Memory B cell (primary cell): ENCODE measurements at regions not wholly inside any gene's neighbourhood (a gene's known extent, or its start where the extent isn't known, plus 50 kb on each side); places are given as distances from the start of the nearest gene placed in this dataset.

Experiments used
- ATAC-seq: fragments of 150-1000 bp; cut with Tn5 transposase; 2 replicates; pipeline ENCODE4 v1.10.0; 2021; ENCODE audit warnings: low read depth, mild to moderate bottlenecking, moderate library complexity
- DNase-seq, 2 donors: peaks; one replicate each; pipeline ENCODE4 v3.0.0; 2022; ENCODE audit warnings: low spot score in 2 of 2
- H3K27ac Mint-ChIP-seq: one replicate; pipeline ENCODE4 v1.8.0; 2022; ENCODE audit warnings: mild to moderate bottlenecking, moderate library complexity, mixed read lengths
- H3K27me3 Mint-ChIP-seq: one replicate; pipeline ENCODE4 v1.8.0; 2022; ENCODE audit warnings: mixed read lengths
- H3K36me3 Mint-ChIP-seq: one replicate; pipeline ENCODE4 v1.8.0; 2022; ENCODE audit warnings: mild to moderate bottlenecking, mixed read lengths
- H3K4me1 Mint-ChIP-seq: one replicate; pipeline ENCODE4 v1.8.0; 2022; ENCODE audit warnings: mixed read lengths
- H3K4me3 Mint-ChIP-seq: one replicate; pipeline ENCODE4 v1.8.0; 2022; ENCODE audit warnings: mild to moderate bottlenecking, moderate library complexity, mixed read lengths
- H3K9me3 Mint-ChIP-seq: one replicate; pipeline ENCODE4 v1.8.0; 2022; ENCODE audit warnings: mixed read lengths

GRCh38 chr1:101107496-101108110 lies 82.0 kb upstream of the DPH5 start:
- no peak overlapping the region for H3K27ac Mint-ChIP-seq
- DNase-seq = no peak
- peaks cover 20% of the 10 kb centered on the region for H3K4me1 Mint-ChIP-seq
- H3K27me3 Mint-ChIP-seq = no peaks in the 10 kb centered on the region
- no peaks in the 10 kb centered on the region for H3K36me3 Mint-ChIP-seq
- H3K4me3 Mint-ChIP-seq = no peak overlapping the region
- H3K9me3 Mint-ChIP-seq = no peaks in the 10 kb centered on the region
- ATAC-seq = no peak

- DNase-seq (no peak), ATAC-seq (no peak)
- no peak overlapping the region for H3K4me3 Mint-ChIP-seq
- H3K27me3 Mint-ChIP-seq = no peaks in the 10 kb centered on the region
- H3K4me1 Mint-ChIP-seq = peaks cover 13% of the 10 kb centered on the region
- no peak overlapping the region for H3K27ac Mint-ChIP-seq
- no peaks in the 10 kb centered on the region for H3K9me3 Mint-ChIP-seq
- peaks cover 1% of the 10 kb centered on the region for H3K36me3 Mint-ChIP-seq
Measured at GRCh38 chr1:101105877-101106276, 80.3 kb upstream of the DPH5 start.

- DNase-seq (no peak), ATAC-seq (no peak)
- Mint-ChIP-seq H3K27ac (no peak overlapping the region), H3K4me1 (peaks cover 9% of the 10 kb centered on the region), H3K27me3 (no peaks in the 10 kb centered on the region), H3K9me3 (no peaks in the 10 kb centered on the region), H3K36me3 (peaks cover 1% of the 10 kb centered on the region), H3K4me3 (no peak overlapping the region)
Measured at GRCh38 chr1:101102426-101103156, 77.0 kb upstream of the DPH5 start.

- no peak for DNase-seq
- H3K4me1 Mint-ChIP-seq = peaks cover 9% of the 10 kb centered on the region
- no peak overlapping the region for H3K4me3 Mint-ChIP-seq
- H3K27me3 Mint-ChIP-seq = no peaks in the 10 kb centered on the region
- H3K27ac Mint-ChIP-seq = no peak overlapping the region
- H3K9me3 Mint-ChIP-seq = no peaks in the 10 kb centered on the region
- peaks cover 1% of the 10 kb centered on the region for H3K36me3 Mint-ChIP-seq
- no peak for ATAC-seq
Measured at GRCh38 chr1:101101360-101101759, 75.8 kb upstream of the DPH5 start.

GRCh38 chr1:101100674-101101073 lies 75.1 kb upstream of the DPH5 start:
- peaks cover 9% of the 10 kb centered on the region for H3K4me1 Mint-ChIP-seq
- H3K4me3 Mint-ChIP-seq = no peak overlapping the region
- ATAC-seq (peak; percentile 39), DNase-seq (no peak)
- no peaks in the 10 kb centered on the region for H3K27me3 Mint-ChIP-seq
- no peak overlapping the region for H3K27ac Mint-ChIP-seq
- peaks cover 1% of the 10 kb centered on the region for H3K36me3 Mint-ChIP-seq
- no peaks in the 10 kb centered on the region for H3K9me3 Mint-ChIP-seq

GRCh38 chr1:101098907-101099306 lies 73.3 kb upstream of the DPH5 start:
- no peaks in the 10 kb centered on the region for H3K9me3 Mint-ChIP-seq
- H3K27me3 Mint-ChIP-seq = no peaks in the 10 kb centered on the region
- DNase-seq = no peak
- peaks cover 1% of the 10 kb centered on the region for H3K36me3 Mint-ChIP-seq
- H3K4me1 Mint-ChIP-seq = peaks cover 9% of the 10 kb centered on the region
- ATAC-seq = no peak
- H3K4me3 Mint-ChIP-seq = no peak overlapping the region
- H3K27ac Mint-ChIP-seq = no peak overlapping the region

- Mint-ChIP-seq H3K9me3 (no peaks in the 10 kb centered on the region), H3K27ac (no peak overlapping the region), H3K4me1 (peaks cover 9% of the 10 kb centered on the region), H3K4me3 (no peak overlapping the region), H3K36me3 (peaks cover 1% of the 10 kb centered on the region), H3K27me3 (no peaks in the 10 kb centered on the region)
- no peak for DNase-seq
- ATAC-seq = no peak
Measured at GRCh38 chr1:101098327-101098726, 72.7 kb upstream of the DPH5 start.

GRCh38 chr1:101089613-101090338 lies 64.2 kb upstream of the DPH5 start:
- Mint-ChIP-seq H3K27me3 (no peaks in the 10 kb centered on the region), H3K4me3 (no peak overlapping the region), H3K9me3 (peaks cover 4% of the 10 kb centered on the region), H3K27ac (no peak overlapping the region), H3K4me1 (peaks cover 10% of the 10 kb centered on the region), H3K36me3 (peaks cover 6% of the 10 kb centered on the region)
- ATAC-seq (no peak), DNase-seq (no peak)

- Mint-ChIP-seq H3K27ac (no peak overlapping the region), H3K9me3 (peaks cover 4% of the 10 kb centered on the region), H3K27me3 (no peaks in the 10 kb centered on the region), H3K36me3 (peaks cover 11% of the 10 kb centered on the region), H3K4me3 (no peak overlapping the region), H3K4me1 (peaks cover 15% of the 10 kb centered on the region)
- DNase-seq (no peak), ATAC-seq (no peak)
Measured at GRCh38 chr1:101088431-101088830, 62.8 kb upstream of the DPH5 start.

GRCh38 chr1:101086783-101087182 lies 61.2 kb upstream of the DPH5 start:
- Mint-ChIP-seq H3K27ac (peak overlapping the region; percentile 48), H3K4me3 (no peak overlapping the region), H3K4me1 (peaks cover 19% of the 10 kb centered on the region), H3K27me3 (no peaks in the 10 kb centered on the region), H3K36me3 (peaks cover 16% of the 10 kb centered on the region), H3K9me3 (no peaks in the 10 kb centered on the region)
- no peak for ATAC-seq
- no peak for DNase-seq

GRCh38 chr1:101081496-101082488 lies 56.2 kb upstream of the DPH5 start:
- Mint-ChIP-seq H3K9me3 (no peaks in the 10 kb centered on the region), H3K36me3 (peaks cover 27% of the 10 kb centered on the region), H3K27me3 (no peaks in the 10 kb centered on the region), H3K4me1 (peaks cover 27% of the 10 kb centered on the region), H3K27ac (peak overlapping the region; percentile 62), H3K4me3 (no peak overlapping the region)
- DNase-seq = no peak
- no peak for ATAC-seq

GRCh38 chr1:101080859-101081258 lies 55.3 kb upstream of the DPH5 start:
- Mint-ChIP-seq H3K27ac (peak overlapping the region; percentile 16), H3K27me3 (no peaks in the 10 kb centered on the region), H3K4me1 (peaks cover 27% of the 10 kb centered on the region), H3K4me3 (no peak overlapping the region), H3K9me3 (no peaks in the 10 kb centered on the region), H3K36me3 (peaks cover 27% of the 10 kb centered on the region)
- DNase-seq = no peak
- no peak for ATAC-seq

GRCh38 chr1:101079341-101079740 lies 53.8 kb upstream of the DPH5 start:
- ATAC-seq = peak; percentile 70
- no peaks in the 10 kb centered on the region for H3K9me3 Mint-ChIP-seq
- peak overlapping the region; percentile 79 for H3K27ac Mint-ChIP-seq

More at GRCh38 chr1:101079341-101079740, 53.8 kb upstream of the DPH5 start:
- Mint-ChIP-seq H3K36me3 (peaks cover 19% of the 10 kb centered on the region), H3K4me1 (peaks cover 19% of the 10 kb centered on the region), H3K4me3 (no peak overlapping the region), H3K27me3 (no peaks in the 10 kb centered on the region)
- DNase-seq = no peak
